MM.1S (cell line): ENCODE measurements at regions not wholly inside any gene's neighbourhood (a gene's known extent, or its start where the extent isn't known, plus 50 kb on each side); places are given as distances from the start of the nearest gene placed in this dataset.

Experiments used
- DNase-seq: peaks from one replicate; pipeline ENCODE4 v3.0.0-alpha.2; 2015
- H2AFZ ChIP-seq: fragments of 300-600 bp; sonication (generic); 2 replicates; pipeline ENCODE4 v1.6.0; 2016; ENCODE audit warnings: antibody characterized with exemption, low read length
- H3F3A ChIP-seq: fragments of 300-600 bp; sonication (generic); 2 replicates; pipeline ENCODE4 v1.6.1; 2016; ENCODE audit warnings: mild to moderate bottlenecking, antibody characterized with exemption, low read length, moderate library complexity, mixed read lengths; ENCODE audit not compliant: insufficient read depth
- H3K27ac ChIP-seq: fragments of 300-600 bp; sonication (generic); 2 replicates; pipeline ENCODE4 v1.5.1; 2016; ENCODE audit warnings: mild to moderate bottlenecking, low read length
- H3K27me3 ChIP-seq: fragments of 300-600 bp; sonication (generic); replicated peaks from 2 replicates; pipeline ENCODE4 v1.6.0; 2016; ENCODE audit warnings: low read length; ENCODE audit not compliant: insufficient read depth
- H3K36me3 ChIP-seq: fragments of 300-600 bp; sonication (generic); replicated peaks from 2 replicates; pipeline ENCODE4 v1.6.1; 2016; ENCODE audit warnings: mild to moderate bottlenecking, low read length, mixed read lengths; ENCODE audit not compliant: insufficient read depth
- H3K4me1 ChIP-seq: fragments of 300-600 bp; sonication (generic); 2 replicates; pipeline ENCODE4 v1.6.1; 2016; ENCODE audit warnings: low read length, mixed read lengths
- H3K4me2 ChIP-seq: fragments of 300-600 bp; sonication (generic); 2 replicates; pipeline ENCODE4 v1.6.0; 2016; ENCODE audit warnings: low read depth, low read length
- H3K4me3 ChIP-seq: fragments of 300-600 bp; sonication (generic); 2 replicates; pipeline ENCODE4 v1.5.1; 2016; ENCODE audit warnings: low read length, mixed read lengths
- H3K79me2 ChIP-seq: fragments of 300-600 bp; sonication (generic); 2 replicates; pipeline ENCODE4 v1.6.1; 2016; ENCODE audit warnings: mixed run types, low read length, mixed read lengths
- H3K9ac ChIP-seq: fragments of 300-600 bp; sonication (generic); 2 replicates; pipeline ENCODE4 v1.6.1; 2016; ENCODE audit warnings: low read length, mixed read lengths
- H3K9me2 ChIP-seq: fragments of 300-600 bp; sonication (generic); replicated peaks from 2 replicates; pipeline ENCODE4 v1.6.1; 2016; ENCODE audit warnings: mild to moderate bottlenecking, low read length, mixed read lengths; ENCODE audit not compliant: insufficient read depth
- H3K9me3 ChIP-seq: fragments of 300-600 bp; sonication (generic); replicated peaks from 2 replicates; pipeline ENCODE4 v1.6.1; 2016; ENCODE audit warnings: mild to moderate bottlenecking, low read length, mixed read lengths; ENCODE audit not compliant: insufficient read depth
- H4K20me1 ChIP-seq: fragments of 300-600 bp; sonication (generic); 2 replicates; pipeline ENCODE4 v1.6.1; 2016; ENCODE audit warnings: mild to moderate bottlenecking, low read length, moderate library complexity, mixed read lengths; ENCODE audit not compliant: insufficient read depth
- EZH2 ChIP-seq: fragments of 300-600 bp; sonication (generic); optimal IDR thresholded peaks from 2 replicates; pipeline ENCODE3; 2017; ENCODE audit warnings: low read depth, mild to moderate bottlenecking, antibody characterized with exemption, low read length, mixed read lengths
- EZH2phosphoT487 ChIP-seq: fragments of 300-600 bp; sonication (generic); IDR thresholded peaks from 2 replicates; pipeline ENCODE4 v1.6.1; 2018; ENCODE audit warnings: antibody characterized with exemption, low read length
- TF ChIP-seq, protein P1 (sequence below): fragments of 300-600 bp; sonication (generic); IDR thresholded peaks from 2 replicates; pipeline ENCODE4 v1.5.1; 2016; ENCODE audit warnings: antibody characterized with exemption, low read length, mixed read lengths

DNA sequence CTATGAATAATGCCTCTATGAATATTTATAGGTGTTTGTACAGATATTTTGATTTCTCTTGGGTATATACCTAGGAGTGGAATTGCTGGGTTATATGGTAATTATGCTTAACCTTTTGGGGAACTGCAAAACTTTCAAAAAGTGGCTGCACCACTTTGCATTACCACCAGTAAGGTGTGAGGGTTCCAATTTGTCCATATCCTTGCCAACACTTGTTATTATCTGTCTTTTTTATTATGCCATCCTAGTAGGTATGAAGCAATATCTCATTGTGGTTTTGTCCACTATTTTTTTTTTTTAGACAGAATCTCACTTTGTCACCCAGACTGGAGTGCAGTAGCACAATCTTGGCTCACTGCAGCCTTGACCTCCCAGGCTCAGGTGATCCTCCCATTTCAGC lies 112.2 kb upstream of the FBXO11 start:
- no peaks in the 10 kb centered on the region for H3K79me2 ChIP-seq
- no peaks in the 10 kb centered on the region for H3K36me3 ChIP-seq
- no peaks in the 10 kb centered on the region for H4K20me1 ChIP-seq
- H3K9me2 ChIP-seq: no peaks in the 10 kb centered on the region
- no peaks in the 10 kb centered on the region for H3K27me3 ChIP-seq
- no peak overlapping the region for H3K4me2 ChIP-seq
- no peak for DNase-seq
- no peak overlapping the region for H2AFZ ChIP-seq
- TF ChIP-seq, protein P1, sequence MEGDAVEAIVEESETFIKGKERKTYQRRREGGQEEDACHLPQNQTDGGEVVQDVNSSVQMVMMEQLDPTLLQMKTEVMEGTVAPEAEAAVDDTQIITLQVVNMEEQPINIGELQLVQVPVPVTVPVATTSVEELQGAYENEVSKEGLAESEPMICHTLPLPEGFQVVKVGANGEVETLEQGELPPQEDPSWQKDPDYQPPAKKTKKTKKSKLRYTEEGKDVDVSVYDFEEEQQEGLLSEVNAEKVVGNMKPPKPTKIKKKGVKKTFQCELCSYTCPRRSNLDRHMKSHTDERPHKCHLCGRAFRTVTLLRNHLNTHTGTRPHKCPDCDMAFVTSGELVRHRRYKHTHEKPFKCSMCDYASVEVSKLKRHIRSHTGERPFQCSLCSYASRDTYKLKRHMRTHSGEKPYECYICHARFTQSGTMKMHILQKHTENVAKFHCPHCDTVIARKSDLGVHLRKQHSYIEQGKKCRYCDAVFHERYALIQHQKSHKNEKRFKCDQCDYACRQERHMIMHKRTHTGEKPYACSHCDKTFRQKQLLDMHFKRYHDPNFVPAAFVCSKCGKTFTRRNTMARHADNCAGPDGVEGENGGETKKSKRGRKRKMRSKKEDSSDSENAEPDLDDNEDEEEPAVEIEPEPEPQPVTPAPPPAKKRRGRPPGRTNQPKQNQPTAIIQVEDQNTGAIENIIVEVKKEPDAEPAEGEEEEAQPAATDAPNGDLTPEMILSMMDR: no peak
- TF ChIP-seq EZH2phosphoT487 (no peak), EZH2 (no peak)
- H3K9ac ChIP-seq: no peak overlapping the region
- no peaks in the 10 kb centered on the region for H3F3A ChIP-seq
- H3K4me1 ChIP-seq: no peaks in the 10 kb centered on the region
- H3K27ac ChIP-seq: no peak overlapping the region
- H3K4me3 ChIP-seq: no peak overlapping the region
- H3K9me3 ChIP-seq: no peaks in the 10 kb centered on the region

DNA sequence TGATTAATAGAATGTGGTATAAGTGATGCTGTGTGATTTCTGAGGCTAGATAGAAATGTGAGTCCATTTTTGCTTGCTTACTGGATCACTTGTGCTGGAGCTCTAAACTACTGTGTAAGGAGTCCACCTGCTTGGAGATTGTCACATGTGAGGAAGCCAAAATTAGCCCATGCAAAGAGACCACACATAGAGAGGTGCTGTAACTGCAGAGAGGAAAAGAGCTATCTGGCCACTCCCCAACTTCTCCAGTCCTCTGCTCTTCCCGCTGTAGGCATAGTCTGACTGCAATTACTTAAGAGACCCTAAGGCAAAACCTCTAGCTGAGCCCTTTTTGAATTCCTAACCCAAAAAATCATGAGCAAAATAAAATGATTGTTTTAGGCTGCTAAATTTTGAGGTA lies 120.6 kb upstream of the FBXO11 start:
- no peak overlapping the region for H3K9ac ChIP-seq
- no peak overlapping the region for H2AFZ ChIP-seq
- no peaks in the 10 kb centered on the region for H4K20me1 ChIP-seq
- TF ChIP-seq EZH2 (no peak), EZH2phosphoT487 (no peak)
- TF ChIP-seq, protein P1: no peak
- no peaks in the 10 kb centered on the region for H3K4me1 ChIP-seq
- H3K27me3 ChIP-seq: no peaks in the 10 kb centered on the region
- no peak overlapping the region for H3K4me3 ChIP-seq
- no peaks in the 10 kb centered on the region for H3F3A ChIP-seq
- H3K4me2 ChIP-seq: no peak overlapping the region
- no peaks in the 10 kb centered on the region for H3K9me2 ChIP-seq
- H3K79me2 ChIP-seq: no peaks in the 10 kb centered on the region
- no peaks in the 10 kb centered on the region for H3K9me3 ChIP-seq
- no peak overlapping the region for H3K27ac ChIP-seq
- no peaks in the 10 kb centered on the region for H3K36me3 ChIP-seq
- no peak for DNase-seq

DNA sequence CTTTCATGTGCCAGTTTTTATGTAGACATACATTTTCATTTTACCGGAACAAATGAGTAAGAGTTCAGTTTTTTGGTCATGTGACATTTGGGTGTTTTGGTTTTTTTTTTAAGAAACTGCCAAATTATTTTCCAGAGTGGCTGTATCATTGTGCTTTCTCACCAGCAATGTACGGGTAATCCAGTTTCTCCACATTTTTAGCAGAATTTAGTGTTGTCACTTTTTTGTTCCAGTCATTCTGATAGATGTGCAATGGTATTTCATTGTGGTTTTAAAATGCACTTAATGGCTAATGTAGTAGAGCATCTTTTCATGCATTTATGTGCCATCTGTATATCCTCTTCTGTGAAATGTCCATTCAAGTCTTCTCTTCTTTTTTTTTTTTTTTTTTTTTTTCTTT lies 126.5 kb upstream of the FBXO11 start:
- TF ChIP-seq EZH2phosphoT487 (no peak), EZH2 (no peak)
- TF ChIP-seq, protein P1: no peak
- Histone ChIP-seq H3K4me1 (no peaks in the 10 kb centered on the region), H3K4me2 (no peak overlapping the region), H3K27ac (no peak overlapping the region), H3K9ac (no peak overlapping the region), H3K79me2 (no peaks in the 10 kb centered on the region), H3K36me3 (no peaks in the 10 kb centered on the region), H3K4me3 (no peak overlapping the region), H3F3A (no peaks in the 10 kb centered on the region), H3K9me3 (no peaks in the 10 kb centered on the region), H3K27me3 (no peaks in the 10 kb centered on the region), H4K20me1 (no peaks in the 10 kb centered on the region), H3K9me2 (no peaks in the 10 kb centered on the region), H2AFZ (no peak overlapping the region)
- no peak for DNase-seq

DNA sequence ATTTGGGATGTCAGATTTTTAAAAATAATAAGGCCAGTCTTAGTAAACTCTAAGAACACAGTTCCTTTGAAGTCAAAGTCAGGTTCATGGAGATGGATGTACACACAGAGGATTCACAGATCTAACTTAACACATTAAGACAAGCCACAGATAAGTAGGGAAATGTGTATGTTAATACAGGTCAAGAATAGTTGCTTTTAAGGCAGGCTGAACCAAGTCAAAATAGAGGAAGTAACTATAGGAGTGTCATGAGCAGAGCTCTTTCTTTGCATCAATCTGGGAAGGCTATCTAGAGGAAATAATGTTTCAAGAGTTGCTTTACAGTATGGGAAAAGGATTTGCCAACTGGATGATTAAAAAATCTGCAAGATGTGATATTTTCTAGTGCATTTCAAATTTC lies 128.0 kb upstream of the FBXO11 start:
- no peak for DNase-seq
- TF ChIP-seq EZH2 (no peak), EZH2phosphoT487 (no peak)
- TF ChIP-seq, protein P1: no peak

More for the DNA sequence above, 128.0 kb upstream of the FBXO11 start:
- H3K79me2 ChIP-seq: no peaks in the 10 kb centered on the region
- no peaks in the 10 kb centered on the region for H3F3A ChIP-seq
- H3K4me3 ChIP-seq: no peak overlapping the region
- H4K20me1 ChIP-seq: no peaks in the 10 kb centered on the region
- H3K9me3 ChIP-seq: no peaks in the 10 kb centered on the region
- H3K4me1 ChIP-seq: no peaks in the 10 kb centered on the region
- no peak overlapping the region for H3K27ac ChIP-seq
- H3K9ac ChIP-seq: no peak overlapping the region
- no peak overlapping the region for H2AFZ ChIP-seq
- H3K9me2 ChIP-seq: no peaks in the 10 kb centered on the region
- no peak overlapping the region for H3K4me2 ChIP-seq
- no peaks in the 10 kb centered on the region for H3K36me3 ChIP-seq
- H3K27me3 ChIP-seq: no peaks in the 10 kb centered on the region
